ENCODE measurements at regions not wholly inside any gene's neighbourhood (a gene's known extent, or its start where the extent isn't known, plus 50 kb on each side); places are given as distances from the start of the nearest gene placed in this dataset.
A peak's percentile ranks its signal among the peaks of the same experiment; 100 is the strongest.

DNA sequence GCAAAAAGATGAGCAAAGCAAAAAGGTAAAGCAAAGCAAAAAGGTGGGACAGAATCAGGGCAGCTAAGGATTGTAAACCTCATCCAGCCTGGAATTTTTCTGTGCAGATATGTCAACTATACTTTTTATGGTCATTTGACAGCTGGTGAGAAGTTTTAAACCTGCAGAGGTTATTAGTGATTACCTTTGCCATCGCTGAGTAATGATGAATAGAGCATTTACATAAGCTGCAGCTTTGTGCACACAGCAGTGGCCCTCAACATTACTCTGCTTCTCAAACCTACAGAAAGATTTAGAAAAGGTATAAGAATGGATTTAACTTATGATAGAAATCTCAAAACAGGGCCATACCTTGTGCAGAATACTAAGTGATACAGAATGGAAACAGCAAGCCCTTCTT lies 54.5 kb upstream of the C4orf54 start:
- no peak for ATAC-seq
- Histone ChIP-seq H3K9me3 (no peaks in the 10 kb centered on the region), H3K27me3 (ENCODE audit: insufficient read depth in 3 of 3, low read length in 2 of 3) (no peaks in the 10 kb centered on the region), H3K4me3 (no peak overlapping the region), H3K27ac (no peak overlapping the region), H3K36me3 (ENCODE audit: insufficient read depth in 1 of 2, low read depth in 1 of 2) (no peaks in the 10 kb centered on the region), H3K4me1 (peaks cover 21% of the 10 kb centered on the region)
- TF ChIP-seq, protein P1, sequence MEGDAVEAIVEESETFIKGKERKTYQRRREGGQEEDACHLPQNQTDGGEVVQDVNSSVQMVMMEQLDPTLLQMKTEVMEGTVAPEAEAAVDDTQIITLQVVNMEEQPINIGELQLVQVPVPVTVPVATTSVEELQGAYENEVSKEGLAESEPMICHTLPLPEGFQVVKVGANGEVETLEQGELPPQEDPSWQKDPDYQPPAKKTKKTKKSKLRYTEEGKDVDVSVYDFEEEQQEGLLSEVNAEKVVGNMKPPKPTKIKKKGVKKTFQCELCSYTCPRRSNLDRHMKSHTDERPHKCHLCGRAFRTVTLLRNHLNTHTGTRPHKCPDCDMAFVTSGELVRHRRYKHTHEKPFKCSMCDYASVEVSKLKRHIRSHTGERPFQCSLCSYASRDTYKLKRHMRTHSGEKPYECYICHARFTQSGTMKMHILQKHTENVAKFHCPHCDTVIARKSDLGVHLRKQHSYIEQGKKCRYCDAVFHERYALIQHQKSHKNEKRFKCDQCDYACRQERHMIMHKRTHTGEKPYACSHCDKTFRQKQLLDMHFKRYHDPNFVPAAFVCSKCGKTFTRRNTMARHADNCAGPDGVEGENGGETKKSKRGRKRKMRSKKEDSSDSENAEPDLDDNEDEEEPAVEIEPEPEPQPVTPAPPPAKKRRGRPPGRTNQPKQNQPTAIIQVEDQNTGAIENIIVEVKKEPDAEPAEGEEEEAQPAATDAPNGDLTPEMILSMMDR (IDR thresholded peaks at IDR 0.05): no peak
- 88 to 97% (median 93%) methylated on average over 1 of the region's 1 CpG for WGBS, 3 donors
- DNase-seq: no peak
- intact Hi-C loops (cut with DNase I): no loop called here

DNA sequence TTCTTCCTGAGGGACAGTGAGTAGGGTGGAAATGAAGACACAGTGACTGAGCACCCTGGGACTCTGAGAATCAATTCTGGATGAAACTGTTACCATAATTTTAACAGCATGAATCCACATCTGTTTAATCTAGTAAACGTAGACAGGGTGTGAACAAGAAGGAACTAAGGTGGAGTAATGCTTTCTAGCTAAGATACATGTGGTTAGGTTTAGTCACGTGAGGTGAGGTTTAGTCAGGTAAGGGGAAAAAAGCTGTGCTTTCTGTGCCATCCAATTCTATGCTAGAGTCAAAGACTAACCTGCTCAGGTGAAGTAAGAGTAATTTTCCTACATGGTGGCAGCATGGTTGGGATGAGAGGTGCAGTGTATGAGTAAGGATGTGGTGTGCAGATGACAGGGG lies 54.0 kb upstream of the C4orf54 start:
- Histone ChIP-seq H3K4me3 (no peak overlapping the region), H3K27ac (peak overlapping the region; percentile 53), H3K27me3 (ENCODE audit: insufficient read depth in 3 of 3, low read length in 2 of 3) (no peaks in the 10 kb centered on the region), H3K4me1 (peaks cover 21% of the 10 kb centered on the region), H3K9me3 (no peaks in the 10 kb centered on the region), H3K36me3 (ENCODE audit: insufficient read depth in 1 of 2, low read depth in 1 of 2) (no peaks in the 10 kb centered on the region)
- WGBS, 3 donors: 79 to 87% (median 84%) methylated on average over 2 of the region's 2 CpGs
- TF ChIP-seq, protein P1 (IDR thresholded peaks at IDR 0.05): no peak
- no peak for DNase-seq
- ATAC-seq: peak in 1 of 4 donors; percentile 13
- intact Hi-C loops (cut with DNase I): no loop called here

DNA sequence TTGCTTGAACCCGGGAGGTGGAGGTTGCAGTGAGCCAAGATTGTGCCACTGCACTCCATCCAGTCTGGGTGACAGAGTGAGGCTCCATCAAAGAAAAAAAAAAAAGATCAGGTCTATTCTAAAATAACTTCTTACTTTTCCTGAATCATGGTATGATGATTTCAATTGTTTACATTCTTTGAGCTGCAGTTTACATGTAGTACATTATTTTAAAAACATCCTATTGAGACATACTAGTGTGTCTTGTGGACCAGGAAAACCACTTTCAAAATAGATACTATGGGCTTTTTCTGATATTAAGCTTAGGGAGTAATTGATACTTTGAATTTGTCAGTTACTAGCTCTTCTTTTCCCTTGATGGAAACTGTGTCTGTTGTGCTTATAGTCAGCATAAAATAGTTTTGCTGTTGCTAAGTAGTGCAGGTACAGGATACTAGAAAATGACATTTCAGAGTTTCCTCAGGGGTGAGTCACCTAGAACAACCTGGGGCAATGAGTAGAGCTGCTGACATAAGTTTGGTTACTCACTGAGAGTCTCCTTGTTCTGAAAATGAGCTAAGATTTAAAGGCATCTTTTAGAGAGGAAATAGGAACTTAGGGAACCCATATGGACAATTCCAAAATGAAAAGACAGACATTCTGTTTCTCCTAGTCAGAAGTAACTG lies 53.2 kb upstream of the C4orf54 start:
- H3K27ac ChIP-seq: peak overlapping the region; percentile 53
- H3K27me3 ChIP-seq (ENCODE audit: insufficient read depth in 3 of 3, low read length in 2 of 3): no peaks in the 10 kb centered on the region
- intact Hi-C loops (cut with DNase I): no loop called here
- peaks cover 16% of the 10 kb centered on the region for H3K4me1 ChIP-seq
- DNase-seq: no peak
- H3K9me3 ChIP-seq: no peaks in the 10 kb centered on the region
- WGBS, 3 donors: 71 to 85% (median 81%) methylated on average over 1 of the region's 1 CpG
- ATAC-seq: peak; percentile 67 to 91 (median 84)
- no peak overlapping the region for H3K4me3 ChIP-seq
- TF ChIP-seq, protein P1 (IDR thresholded peaks at IDR 0.05): no peak
- H3K36me3 ChIP-seq (ENCODE audit: insufficient read depth in 1 of 2, low read depth in 1 of 2): no peaks in the 10 kb centered on the region

DNA sequence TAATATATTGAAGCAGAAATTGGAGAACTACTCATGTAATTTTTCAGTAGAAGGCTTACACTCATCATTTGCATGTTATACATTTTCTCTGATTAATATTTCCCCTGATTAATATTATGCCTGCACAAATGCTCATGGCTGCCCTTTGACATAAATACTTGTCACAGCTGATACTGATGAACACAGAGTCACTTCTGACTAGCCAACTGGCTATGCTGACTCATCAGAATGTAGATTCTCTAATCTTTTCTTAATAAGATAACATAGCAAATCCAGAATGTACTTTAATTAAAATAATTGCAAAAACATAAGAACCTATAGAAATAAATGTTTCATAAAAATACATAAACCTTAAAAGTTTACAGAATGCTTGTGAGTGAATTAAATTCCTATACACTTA lies 52.4 kb upstream of the C4orf54 start:
- H3K27me3 ChIP-seq (ENCODE audit: insufficient read depth in 3 of 3, low read length in 2 of 3): no peaks in the 10 kb centered on the region
- peak in 2 of 4 donors; percentile 65 to 70 for ATAC-seq
- peak overlapping the region; percentile 53 for H3K27ac ChIP-seq
- no peaks in the 10 kb centered on the region for H3K9me3 ChIP-seq
- no peaks in the 10 kb centered on the region for H3K36me3 ChIP-seq (ENCODE audit: insufficient read depth in 1 of 2, low read depth in 1 of 2)
- DNase-seq: no peak
- intact Hi-C loops (cut with DNase I): no loop called here
- TF ChIP-seq, protein P1 (IDR thresholded peaks at IDR 0.05): no peak
- peaks cover 8% of the 10 kb centered on the region for H3K4me1 ChIP-seq
- H3K4me3 ChIP-seq: no peak overlapping the region

DNA sequence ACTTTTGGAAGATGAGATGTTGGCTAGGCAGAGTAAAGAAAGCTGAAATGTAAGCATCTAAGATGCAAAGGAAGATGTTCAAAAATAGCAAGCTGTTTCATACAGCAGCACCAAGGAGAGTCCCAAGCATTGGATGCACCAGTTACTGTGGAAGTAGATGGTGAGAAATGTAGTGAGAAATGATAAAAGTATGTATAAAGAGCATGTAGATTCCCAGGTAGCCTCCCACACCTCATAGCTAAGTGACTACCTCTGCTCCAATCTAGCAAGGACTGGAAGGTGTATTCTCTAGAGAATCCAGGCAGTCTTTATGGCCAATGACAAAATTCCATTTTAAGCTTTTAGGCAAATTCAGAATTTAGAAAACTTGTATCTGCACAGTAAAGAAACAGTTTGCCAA lies 50.9 kb upstream of the C4orf54 start:
- ATAC-seq: no peak
- Histone ChIP-seq H3K36me3 (ENCODE audit: insufficient read depth in 1 of 2, low read depth in 1 of 2) (no peaks in the 10 kb centered on the region), H3K27me3 (ENCODE audit: insufficient read depth in 3 of 3, low read length in 2 of 3) (no peaks in the 10 kb centered on the region), H3K4me3 (no peak overlapping the region), H3K9me3 (no peaks in the 10 kb centered on the region), H3K27ac (no peak overlapping the region), H3K4me1 (peaks cover 4% of the 10 kb centered on the region)
- intact Hi-C loops (cut with DNase I): no loop called here
- no peak for DNase-seq
- TF ChIP-seq, protein P1 (IDR thresholded peaks at IDR 0.05): no peak
